Suprapubic skin (tissue), 4 donors: ENCODE measurements at regions not wholly inside any gene's neighbourhood (a gene's known extent, or its start where the extent isn't known, plus 50 kb on each side); places are given as distances from the start of the nearest gene placed in this dataset.

Source experiments
- DNase-seq, 2 donors: peaks; one replicate each; pipeline ENCODE4 v3.0.0-alpha.2; 2019; ENCODE audit warnings: low spot score in 2 of 2
- H3K27ac ChIP-seq: fragments of 200-600 bp; sonication (generic); one replicate; pipeline ENCODE4 v1.5.1; 2019
- H3K27me3 ChIP-seq: fragments of 200-600 bp; sonication (generic); one replicate; pipeline ENCODE4 v1.5.1; 2019
- H3K36me3 ChIP-seq: fragments of 200-600 bp; sonication (generic); one replicate; pipeline ENCODE4 v1.5.1; 2019
- H3K4me1 ChIP-seq: fragments of 200-600 bp; sonication (generic); one replicate; pipeline ENCODE4 v1.5.1; 2019
- H3K4me3 ChIP-seq: fragments of 200-600 bp; sonication (generic); one replicate; pipeline ENCODE4 v1.5.1; 2019; ENCODE audit warnings: mild to moderate bottlenecking
- H3K9me3 ChIP-seq: fragments of 200-600 bp; sonication (generic); one replicate; pipeline ENCODE4 v1.5.1; 2019
- CTCF ChIP-seq, 2 donors: fragments of 200-600 bp in 1 of 2; fragments of 450-650 bp in 1 of 2; sonication (generic) in 1 of 2; IDR thresholded peaks; one replicate each; pipeline ENCODE4 v1.5.1; 2016 to 2019; ENCODE audit warnings: antibody characterized with exemption in 2 of 2, mild to moderate bottlenecking in 1 of 2, moderate library complexity in 1 of 2
- EP300 ChIP-seq: sonication (generic); formaldehyde crosslinking; IDR thresholded peaks from one replicate; pipeline ENCODE4 v1.6.1; 2017; ENCODE audit warnings: antibody characterized with exemption
- POLR2A ChIP-seq, 2 donors: fragments of 450-650 bp; IDR thresholded peaks; one replicate each; pipeline ENCODE4 v1.6.1; 2017; ENCODE audit warnings: antibody characterized with exemption in 2 of 2, mild to moderate bottlenecking in 2 of 2, moderate library complexity in 2 of 2
- POLR2AphosphoS5 ChIP-seq, 3 donors: sonication (generic); formaldehyde crosslinking; IDR thresholded peaks; one replicate each; pipeline ENCODE4 v1.6.1; 2017; ENCODE audit warnings: antibody characterized with exemption in 3 of 3
- WGBS: methylation state at CpG from one replicate; pipeline ENCODE4 v1.1.5; 2018; 5-methylcytosine and 5-hydroxymethylcytosine counted together

GRCh38 chr4:85114526-85114925 lies 148.0 kb upstream of the WDFY3 start:
- Histone ChIP-seq H3K36me3 (no peaks in the 10 kb centered on the region), H3K27me3 (no peaks in the 10 kb centered on the region), H3K9me3 (no peaks in the 10 kb centered on the region), H3K4me3 (no peak overlapping the region), H3K4me1 (no peaks in the 10 kb centered on the region), H3K27ac (no peak overlapping the region)
- WGBS = 68% methylated on average over 3 of the region's 3 CpGs
- DNase-seq = no peak
- TF ChIP-seq POLR2A (IDR thresholded peaks at IDR 0.05) = no peak
- TF ChIP-seq POLR2AphosphoS5 (IDR thresholded peaks at IDR 0.05) = no peak
- TF ChIP-seq CTCF (IDR thresholded peaks at IDR 0.05) = no peak
- no peak for TF ChIP-seq EP300

- H3K27ac ChIP-seq = no peak overlapping the region
- H3K4me1 ChIP-seq = no peaks in the 10 kb centered on the region
- no peak for DNase-seq
These were observed 149.5 kb upstream of the WDFY3 start for GRCh38 chr4:85116008-85116407.

GRCh38 chr4:85125688-85126087 lies 159.2 kb upstream of the WDFY3 start:
- no peak for DNase-seq
- Histone ChIP-seq H3K4me1 (no peaks in the 10 kb centered on the region), H3K9me3 (no peaks in the 10 kb centered on the region), H3K4me3 (no peak overlapping the region), H3K27me3 (no peaks in the 10 kb centered on the region), H3K27ac (no peak overlapping the region), H3K36me3 (no peaks in the 10 kb centered on the region)
- TF ChIP-seq POLR2AphosphoS5 (IDR thresholded peaks at IDR 0.05) = no peak
- TF ChIP-seq CTCF (IDR thresholded peaks at IDR 0.05) = no peak
- no peak for TF ChIP-seq POLR2A (IDR thresholded peaks at IDR 0.05)
- no peak for TF ChIP-seq EP300
- 32% methylated on average over 1 of the region's 1 CpG for WGBS

More at GRCh38 chr4:85116008-85116407, 149.5 kb upstream of the WDFY3 start:
- H3K9me3 ChIP-seq = no peaks in the 10 kb centered on the region
- H3K36me3 ChIP-seq = no peaks in the 10 kb centered on the region
- TF ChIP-seq POLR2A (IDR thresholded peaks at IDR 0.05) (no peak), POLR2AphosphoS5 (IDR thresholded peaks at IDR 0.05) (no peak), CTCF (IDR thresholded peaks at IDR 0.05) (no peak), EP300 (no peak)
- H3K27me3 ChIP-seq = no peaks in the 10 kb centered on the region
- H3K4me3 ChIP-seq = no peak overlapping the region

GRCh38 chr4:85126991-85127591 lies 160.6 kb upstream of the WDFY3 start:
- no peak for DNase-seq
- Histone ChIP-seq H3K36me3 (no peaks in the 10 kb centered on the region), H3K27me3 (no peaks in the 10 kb centered on the region), H3K9me3 (no peaks in the 10 kb centered on the region), H3K4me3 (no peak overlapping the region), H3K4me1 (no peaks in the 10 kb centered on the region), H3K27ac (no peak overlapping the region)
- TF ChIP-seq POLR2AphosphoS5 (IDR thresholded peaks at IDR 0.05) (no peak), CTCF (IDR thresholded peaks at IDR 0.05) (no peak), EP300 (no peak), POLR2A (IDR thresholded peaks at IDR 0.05) (no peak)
- WGBS = 91% methylated on average over 6 of the region's 6 CpGs

- Histone ChIP-seq H3K27me3 (no peaks in the 10 kb centered on the region), H3K9me3 (no peaks in the 10 kb centered on the region), H3K36me3 (no peaks in the 10 kb centered on the region), H3K4me1 (no peaks in the 10 kb centered on the region), H3K4me3 (no peak overlapping the region), H3K27ac (no peak overlapping the region)
- no peak for DNase-seq
- WGBS = 44% methylated on average over 10 of the region's 10 CpGs
- no peak for TF ChIP-seq POLR2A (IDR thresholded peaks at IDR 0.05)
- TF ChIP-seq EP300 = no peak
- no peak for TF ChIP-seq POLR2AphosphoS5 (IDR thresholded peaks at IDR 0.05)
- peak in 1 of 2 donors; percentile 29 for TF ChIP-seq CTCF (IDR thresholded peaks at IDR 0.05)
These were observed 161.2 kb upstream of the WDFY3 start for GRCh38 chr4:85127653-85128052.
